ENCODE measurements at regions not wholly inside any gene's neighbourhood (a gene's known extent, or its start where the extent isn't known, plus 50 kb on each side); places are given as distances from the start of the nearest gene placed in this dataset.

GRCh38 chr6:22412994-22413393 is 116.2 kb upstream of the PRL start:
- Histone ChIP-seq H3K4me1 (no peaks in the 10 kb centered on the region), H3K36me3 (no peaks in the 10 kb centered on the region), H3K4me3 (replicated peaks in 1 of 3) (no peak overlapping the region), H3K27ac (no peak overlapping the region), H3K27me3 (no peaks in the 10 kb centered on the region), H3K9me3 (no peaks in the 10 kb centered on the region)
- TF ChIP-seq CTCF (IDR thresholded peaks at IDR 0.05), result no peak
- no peak for TF ChIP-seq POLR2A (IDR thresholded peaks at IDR 0.05)
- no peak for DNase-seq
- intact Hi-C loops (cut with DNase I), result no loop called here
- WGBS, 2 donors, result 50 to 76% methylated on average over 2 of the region's 2 CpGs

GRCh38 chr6:22413681-22414311 is 117.0 kb upstream of the PRL start:
- intact Hi-C loops (cut with DNase I), result no loop called here
- H3K4me3 ChIP-seq (replicated peaks in 1 of 3), result no peak overlapping the region
- 77 to 85% methylated on average over 6 of the region's 6 CpGs for WGBS, 2 donors
- no peaks in the 10 kb centered on the region for H3K27me3 ChIP-seq
- no peaks in the 10 kb centered on the region for H3K36me3 ChIP-seq
- no peak overlapping the region for H3K27ac ChIP-seq
- no peaks in the 10 kb centered on the region for H3K9me3 ChIP-seq
- H3K4me1 ChIP-seq, result no peaks in the 10 kb centered on the region
- DNase-seq, result no peak
- TF ChIP-seq POLR2A (IDR thresholded peaks at IDR 0.05) (no peak), CTCF (IDR thresholded peaks at IDR 0.05) (no peak)

GRCh38 chr6:22418714-22419113 is 121.9 kb upstream of the PRL start:
- Histone ChIP-seq H3K4me1 (no peaks in the 10 kb centered on the region), H3K4me3 (replicated peaks in 1 of 3) (no peak overlapping the region), H3K36me3 (no peaks in the 10 kb centered on the region), H3K9me3 (no peaks in the 10 kb centered on the region), H3K27me3 (no peaks in the 10 kb centered on the region), H3K27ac (no peak overlapping the region)
- intact Hi-C loops (cut with DNase I), result no loop called here
- DNase-seq, result no peak
- WGBS, 2 donors, result 84 to 96% methylated on average over 1 of the region's 1 CpG
- TF ChIP-seq POLR2A (IDR thresholded peaks at IDR 0.05) (no peak), CTCF (IDR thresholded peaks at IDR 0.05) (no peak)

- TF ChIP-seq POLR2A (IDR thresholded peaks at IDR 0.05) (no peak), CTCF (IDR thresholded peaks at IDR 0.05) (no peak)
- no peaks in the 10 kb centered on the region for H3K36me3 ChIP-seq
- intact Hi-C loops (cut with DNase I), result no loop called here
- H3K4me1 ChIP-seq, result no peaks in the 10 kb centered on the region
- H3K27me3 ChIP-seq, result no peaks in the 10 kb centered on the region
- DNase-seq, result no peak
- H3K9me3 ChIP-seq, result no peaks in the 10 kb centered on the region
- H3K27ac ChIP-seq, result no peak overlapping the region
- H3K4me3 ChIP-seq (replicated peaks in 1 of 3), result no peak overlapping the region
- WGBS, 2 donors, result 86 to 87% methylated on average over 2 of the region's 2 CpGs
Observed at GRCh38 chr6:22421198-22421597, 124.4 kb upstream of the PRL start.

GRCh38 chr6:22424196-22424595 is 127.4 kb upstream of the PRL start:
- Histone ChIP-seq H3K27ac (no peak overlapping the region), H3K9me3 (no peaks in the 10 kb centered on the region), H3K27me3 (no peaks in the 10 kb centered on the region), H3K4me3 (replicated peaks in 1 of 3) (no peak overlapping the region), H3K4me1 (no peaks in the 10 kb centered on the region), H3K36me3 (no peaks in the 10 kb centered on the region)
- no peak for TF ChIP-seq POLR2A (IDR thresholded peaks at IDR 0.05)
- no peak for TF ChIP-seq CTCF (IDR thresholded peaks at IDR 0.05)
- 93 to 95% methylated on average over 2 of the region's 2 CpGs for WGBS, 2 donors
- intact Hi-C loops (cut with DNase I), result no loop called here
- no peak for DNase-seq
